A673 (cell line): ENCODE measurements at regions not wholly inside any gene's neighbourhood (a gene's known extent, or its start where the extent isn't known, plus 50 kb on each side); places are given as distances from the start of the nearest gene placed in this dataset.

Source experiments
- BruUV-seq: library from RNA; stranded (reverse); fragments of 400-500 nt; replicated peaks from 2 replicates; lab custom pipeline; 2021; lab: Mats Ljungman, UMichigan
- CTCF ChIA-PET: fragments of 300-600 bp; sonication (Branson Sonifier 250); formaldehyde crosslinking; loops from one replicate; lab custom pipeline; 2022; ENCODE audit warnings: antibody characterized with exemption; lab: Charles Lee
- POLR2A ChIA-PET: fragments of 300-600 bp; sonication (Branson Sonifier 250); formaldehyde crosslinking; loops from one replicate; lab custom pipeline; 2022; ENCODE audit warnings: antibody characterized with exemption; ENCODE audit not compliant: low non-redundant PET; lab: Charles Lee
- DNase-seq: peaks from one replicate; pipeline ENCODE4 v3.0.0-alpha.2; 2015; ENCODE audit warnings: low spot score
- H3K27ac ChIP-seq: fragments of 200-600 bp; sonication (generic); 2 replicates; pipeline ENCODE4 v1.5.1; 2016; ENCODE audit warnings: mixed run types, low read depth, mild to moderate bottlenecking, mixed read lengths, antibody characterized with exemption, low read length; ENCODE audit not compliant: poor library complexity, severe bottlenecking
- H3K27me3 ChIP-seq: fragments of 200-600 bp; sonication (generic); replicated peaks from 2 replicates; pipeline ENCODE4 v1.6.1; 2017; ENCODE audit warnings: mixed run types, low read depth, mild to moderate bottlenecking, mixed read lengths, antibody characterized with exemption, low read length; ENCODE audit not compliant: insufficient read depth, poor library complexity
- H3K36me3 ChIP-seq: fragments of 200-600 bp; sonication (generic); 2 replicates; pipeline ENCODE4 v1.6.1; 2016; ENCODE audit warnings: mixed run types, mild to moderate bottlenecking, mixed read lengths, antibody characterized with exemption, low read length; ENCODE audit not compliant: insufficient read depth, poor library complexity, severe bottlenecking
- H3K4me1 ChIP-seq: fragments of 200-600 bp; sonication (generic); 2 replicates; pipeline ENCODE4 v1.6.1; 2017; ENCODE audit warnings: mixed run types, mild to moderate bottlenecking, mixed read lengths, antibody characterized with exemption, low read length; ENCODE audit not compliant: insufficient read depth, poor library complexity, severe bottlenecking
- H3K4me3 ChIP-seq: fragments of 200-600 bp; sonication (generic); 2 replicates; pipeline ENCODE4 v1.5.1; 2016; ENCODE audit warnings: low read depth, mixed run types, mild to moderate bottlenecking, mixed read lengths, low read length; ENCODE audit not compliant: poor library complexity, severe bottlenecking
- H3K9me3 ChIP-seq: fragments of 200-600 bp; sonication (generic); 2 replicates; pipeline ENCODE4 v1.6.1; 2016; ENCODE audit warnings: mixed run types, low read depth, mild to moderate bottlenecking, mixed read lengths, antibody characterized with exemption, low read length; ENCODE audit not compliant: poor library complexity, severe bottlenecking
- EZH2 ChIP-seq: fragments of 200-600 bp; sonication (generic); IDR thresholded peaks from 2 replicates; pipeline ENCODE4 v1.6.1; 2017; ENCODE audit warnings: borderline replicate concordance, low read depth, mild to moderate bottlenecking, mixed read lengths, antibody characterized with exemption, low read length; ENCODE audit not compliant: poor library complexity, severe bottlenecking
- intact Hi-C: fragments of 100-400 bp; cut with micrococcal nuclease; formaldehyde crosslinking; loops from one replicate; pipeline ENCODE4 v1.10.0; 2022; ENCODE audit not compliant: unreplicated experiment
- TF ChIP-seq, protein P1 (sequence below): fragments of 300-800, 200-600 bp; sonication (generic); conservative IDR thresholded peaks from 2 replicates; pipeline ENCODE4 v1.5.1; 2017; ENCODE audit warnings: low read depth, mild to moderate bottlenecking, antibody characterized with exemption, low read length, moderate library complexity, mixed read lengths

DNA sequence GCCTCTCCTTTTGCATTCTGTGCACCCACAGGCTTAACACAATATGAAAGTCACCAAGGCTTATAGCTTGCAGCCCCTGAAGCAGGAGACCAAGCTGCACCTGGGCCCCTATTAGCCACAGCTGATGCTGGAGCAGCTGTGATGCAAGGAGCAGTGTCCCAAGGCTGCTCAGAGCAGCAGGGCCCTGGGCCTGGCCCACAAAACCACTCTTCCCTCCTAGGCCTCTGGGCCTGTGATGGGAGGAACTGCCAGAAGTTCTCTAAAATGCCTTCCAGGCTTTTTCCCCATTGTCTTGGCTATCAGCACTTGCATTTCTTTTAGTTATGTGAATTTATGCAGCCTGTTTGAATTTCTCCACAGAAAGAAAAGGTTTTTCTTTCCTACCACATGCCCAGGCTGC, 89.5 kb upstream of the KCTD3 start:
- no TSS peak for BruUV-seq
- intact Hi-C loops, result no loop called here
- ChIA-PET POLR2A (no interaction called here), CTCF (no interaction called here)
- DNase-seq, result no peak
- H3K36me3 ChIP-seq, result no peaks in the 10 kb centered on the region
- no peak for TF ChIP-seq EZH2
- TF ChIP-seq, protein P1, sequence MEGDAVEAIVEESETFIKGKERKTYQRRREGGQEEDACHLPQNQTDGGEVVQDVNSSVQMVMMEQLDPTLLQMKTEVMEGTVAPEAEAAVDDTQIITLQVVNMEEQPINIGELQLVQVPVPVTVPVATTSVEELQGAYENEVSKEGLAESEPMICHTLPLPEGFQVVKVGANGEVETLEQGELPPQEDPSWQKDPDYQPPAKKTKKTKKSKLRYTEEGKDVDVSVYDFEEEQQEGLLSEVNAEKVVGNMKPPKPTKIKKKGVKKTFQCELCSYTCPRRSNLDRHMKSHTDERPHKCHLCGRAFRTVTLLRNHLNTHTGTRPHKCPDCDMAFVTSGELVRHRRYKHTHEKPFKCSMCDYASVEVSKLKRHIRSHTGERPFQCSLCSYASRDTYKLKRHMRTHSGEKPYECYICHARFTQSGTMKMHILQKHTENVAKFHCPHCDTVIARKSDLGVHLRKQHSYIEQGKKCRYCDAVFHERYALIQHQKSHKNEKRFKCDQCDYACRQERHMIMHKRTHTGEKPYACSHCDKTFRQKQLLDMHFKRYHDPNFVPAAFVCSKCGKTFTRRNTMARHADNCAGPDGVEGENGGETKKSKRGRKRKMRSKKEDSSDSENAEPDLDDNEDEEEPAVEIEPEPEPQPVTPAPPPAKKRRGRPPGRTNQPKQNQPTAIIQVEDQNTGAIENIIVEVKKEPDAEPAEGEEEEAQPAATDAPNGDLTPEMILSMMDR, result no peak
- no peak overlapping the region for H3K27ac ChIP-seq
- no peaks in the 10 kb centered on the region for H3K4me1 ChIP-seq
- H3K4me3 ChIP-seq, result no peak overlapping the region
- H3K9me3 ChIP-seq, result no peaks in the 10 kb centered on the region
- peaks cover 5% of the 10 kb centered on the region for H3K27me3 ChIP-seq

DNA sequence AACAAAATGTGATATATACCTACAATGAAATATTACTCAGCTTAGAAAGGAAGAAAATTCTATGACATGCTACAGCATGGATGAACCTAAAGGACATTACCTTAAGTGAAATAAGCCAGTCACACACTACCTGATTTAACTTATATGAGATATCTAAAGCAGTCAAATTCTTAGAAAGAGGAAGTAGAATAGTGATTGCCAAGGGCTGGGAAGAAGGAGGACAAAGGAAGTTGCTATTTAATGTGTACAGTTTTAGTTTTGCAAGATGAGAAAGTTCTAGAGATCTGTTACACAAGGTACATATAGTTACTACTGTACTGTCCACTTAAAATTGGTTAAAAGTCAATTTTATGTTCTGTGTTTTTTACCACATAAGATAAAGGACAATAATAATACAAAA, 87.5 kb upstream of the KCTD3 start:
- CTCF ChIA-PET, result no interaction called here
- Histone ChIP-seq H3K36me3 (no peaks in the 10 kb centered on the region), H3K4me3 (no peak overlapping the region), H3K27me3 (peaks cover 17% of the 10 kb centered on the region), H3K4me1 (no peaks in the 10 kb centered on the region), H3K9me3 (no peaks in the 10 kb centered on the region), H3K27ac (no peak overlapping the region)
- TF ChIP-seq, protein P1, result no peak
- TF ChIP-seq EZH2, result no peak
- BruUV-seq, result no TSS peak
- POLR2A ChIA-PET, result no interaction called here
- intact Hi-C loops, result no loop called here
- no peak for DNase-seq

DNA sequence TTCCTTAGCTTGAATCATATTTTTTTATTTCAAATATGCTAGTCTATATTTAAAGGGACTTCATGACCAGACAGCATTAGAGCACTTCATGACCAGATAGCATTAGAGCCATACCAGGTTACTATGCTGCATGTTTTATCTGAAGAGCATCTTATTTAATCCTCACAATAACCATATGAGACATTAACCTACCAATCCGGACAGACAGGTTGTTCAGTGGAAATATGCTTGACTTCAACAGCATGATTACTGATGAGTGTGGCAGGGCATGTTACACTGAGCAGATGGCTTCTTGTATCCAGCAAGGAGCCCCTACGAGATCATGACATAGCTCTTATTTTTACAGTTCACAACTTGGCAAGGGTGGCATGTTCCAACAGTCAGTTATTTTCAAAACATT, 85.0 kb upstream of the KCTD3 start:
- DNase-seq, result no peak
- H3K36me3 ChIP-seq, result no peaks in the 10 kb centered on the region
- no peak overlapping the region for H3K27ac ChIP-seq
- TF ChIP-seq, protein P1, result no peak
- no peak for TF ChIP-seq EZH2
- POLR2A ChIA-PET, result no interaction called here
- CTCF ChIA-PET, result no interaction called here
- H3K4me1 ChIP-seq, result no peaks in the 10 kb centered on the region
- H3K9me3 ChIP-seq, result no peaks in the 10 kb centered on the region
- BruUV-seq, result no TSS peak
- H3K27me3 ChIP-seq, result peaks cover 22% of the 10 kb centered on the region
- intact Hi-C loops, result no loop called here
- H3K4me3 ChIP-seq, result no peak overlapping the region
